ENCODE measurements at regions not wholly inside any gene's neighbourhood (a gene's known extent, or its start where the extent isn't known, plus 50 kb on each side); places are given as distances from the start of the nearest gene placed in this dataset.

GRCh38 chr18:40013001-40013609 lies 1941.9 kb upstream of the PIK3C3 start:
- Histone ChIP-seq H3K9me3 (ENCODE audit: insufficient read depth, low read depth, low read length) (no peaks in the 10 kb centered on the region), H3K27me3 (ENCODE audit: insufficient read depth, low read length) (no peaks in the 10 kb centered on the region), H3K9ac (ENCODE audit: low read length) (no peak overlapping the region), H2AFZ (ENCODE audit: low read depth, low read length) (no peak overlapping the region), H3K4me3 (ENCODE audit: insufficient read depth, low read depth, low read length) (no peak overlapping the region), H4K20me1 (ENCODE audit: insufficient read depth, low read length) (no peaks in the 10 kb centered on the region), H3K4me1 (ENCODE audit: insufficient read depth, low read length) (peaks cover 3% of the 10 kb centered on the region), H3K36me3 (ENCODE audit: insufficient read depth, low read length) (no peaks in the 10 kb centered on the region), H3K79me2 (ENCODE audit: insufficient read depth, low read length) (no peaks in the 10 kb centered on the region), H3K27ac (ENCODE audit: low read depth, low read length) (no peak overlapping the region), H3K4me2 (ENCODE audit: low read length) (peak overlapping the region; percentile 66)
- Mint-ChIP-seq H3K4me3 (ENCODE audit: unreplicated experiment) (no peak overlapping the region), H3K27me3 (ENCODE audit: low read depth, unreplicated experiment) (no peaks in the 10 kb centered on the region), H3K36me3 (ENCODE audit: low read depth, unreplicated experiment) (no peaks in the 10 kb centered on the region), H3K27ac (ENCODE audit: unreplicated experiment) (peak overlapping the region; percentile 79), H3K4me1 (ENCODE audit: low read depth, unreplicated experiment) (peaks cover 20% of the 10 kb centered on the region), H3K9me3 (ENCODE audit: unreplicated experiment) (no peaks in the 10 kb centered on the region)
- DNase-seq (ENCODE audit: low read depth) (peak; percentile 45), FAIRE-seq (peak; percentile 85)
- TF ChIP-seq EZH2 (IDR thresholded peaks at IDR 0.05; ENCODE audit: insufficient read depth, low read length), result no peak
- no peak for TF ChIP-seq CTCF (IDR thresholded peaks at IDR 0.05; ENCODE audit: insufficient read depth, low read depth, low read length)

- H3K36me3 ChIP-seq (ENCODE audit: insufficient read depth, low read length), result no peaks in the 10 kb centered on the region
- no peak overlapping the region for H3K4me3 ChIP-seq (ENCODE audit: insufficient read depth, low read depth, low read length)
- no peak for FAIRE-seq
- Mint-ChIP-seq H3K27ac (ENCODE audit: unreplicated experiment) (no peak overlapping the region), H3K36me3 (ENCODE audit: low read depth, unreplicated experiment) (no peaks in the 10 kb centered on the region), H3K4me3 (ENCODE audit: unreplicated experiment) (no peak overlapping the region), H3K27me3 (ENCODE audit: low read depth, unreplicated experiment) (no peaks in the 10 kb centered on the region), H3K4me1 (ENCODE audit: low read depth, unreplicated experiment) (peaks cover 20% of the 10 kb centered on the region), H3K9me3 (ENCODE audit: unreplicated experiment) (no peaks in the 10 kb centered on the region)
- H3K4me2 ChIP-seq (ENCODE audit: low read length), result no peak overlapping the region
- H3K9me3 ChIP-seq (ENCODE audit: insufficient read depth, low read depth, low read length), result no peaks in the 10 kb centered on the region
- no peak for DNase-seq (ENCODE audit: low read depth)
- no peak overlapping the region for H2AFZ ChIP-seq (ENCODE audit: low read depth, low read length)
- no peak for TF ChIP-seq EZH2 (IDR thresholded peaks at IDR 0.05; ENCODE audit: insufficient read depth, low read length)
- no peak for TF ChIP-seq CTCF (IDR thresholded peaks at IDR 0.05; ENCODE audit: insufficient read depth, low read depth, low read length)
- no peaks in the 10 kb centered on the region for H3K27me3 ChIP-seq (ENCODE audit: insufficient read depth, low read length)
- peaks cover 3% of the 10 kb centered on the region for H3K4me1 ChIP-seq (ENCODE audit: insufficient read depth, low read length)
- no peak overlapping the region for H3K9ac ChIP-seq (ENCODE audit: low read length)
- no peaks in the 10 kb centered on the region for H4K20me1 ChIP-seq (ENCODE audit: insufficient read depth, low read length)
- H3K79me2 ChIP-seq (ENCODE audit: insufficient read depth, low read length), result no peaks in the 10 kb centered on the region
- no peak overlapping the region for H3K27ac ChIP-seq (ENCODE audit: low read depth, low read length)
These were observed 1943.8 kb upstream of the PIK3C3 start for GRCh38 chr18:40011201-40011600.

- DNase-seq (ENCODE audit: low read depth) (no peak), FAIRE-seq (no peak)
- H3K4me1 ChIP-seq (ENCODE audit: insufficient read depth, low read length), result no peaks in the 10 kb centered on the region
- Mint-ChIP-seq H3K27me3 (ENCODE audit: low read depth, unreplicated experiment) (no peaks in the 10 kb centered on the region), H3K36me3 (ENCODE audit: low read depth, unreplicated experiment) (no peaks in the 10 kb centered on the region), H3K4me1 (ENCODE audit: low read depth, unreplicated experiment) (peaks cover 4% of the 10 kb centered on the region), H3K9me3 (ENCODE audit: unreplicated experiment) (no peaks in the 10 kb centered on the region), H3K4me3 (ENCODE audit: unreplicated experiment) (no peak overlapping the region), H3K27ac (ENCODE audit: unreplicated experiment) (no peak overlapping the region)
- no peaks in the 10 kb centered on the region for H4K20me1 ChIP-seq (ENCODE audit: insufficient read depth, low read length)
- H3K4me3 ChIP-seq (ENCODE audit: insufficient read depth, low read depth, low read length), result no peak overlapping the region
- no peaks in the 10 kb centered on the region for H3K79me2 ChIP-seq (ENCODE audit: insufficient read depth, low read length)
- H3K9ac ChIP-seq (ENCODE audit: low read length), result no peak overlapping the region
- H3K9me3 ChIP-seq (ENCODE audit: insufficient read depth, low read depth, low read length), result no peaks in the 10 kb centered on the region
- TF ChIP-seq CTCF (IDR thresholded peaks at IDR 0.05; ENCODE audit: insufficient read depth, low read depth, low read length), result no peak
- TF ChIP-seq EZH2 (IDR thresholded peaks at IDR 0.05; ENCODE audit: insufficient read depth, low read length), result no peak
- H3K27me3 ChIP-seq (ENCODE audit: insufficient read depth, low read length), result no peaks in the 10 kb centered on the region
- H3K27ac ChIP-seq (ENCODE audit: low read depth, low read length), result no peak overlapping the region
- H2AFZ ChIP-seq (ENCODE audit: low read depth, low read length), result no peak overlapping the region
- H3K4me2 ChIP-seq (ENCODE audit: low read length), result no peak overlapping the region
- no peaks in the 10 kb centered on the region for H3K36me3 ChIP-seq (ENCODE audit: insufficient read depth, low read length)
These were observed 1948.4 kb upstream of the PIK3C3 start for GRCh38 chr18:40006634-40007033.
